SU-DHL-6 (cell line): ENCODE measurements at regions not wholly inside any gene's neighbourhood (a gene's known extent, or its start where the extent isn't known, plus 50 kb on each side); places are given as distances from the start of the nearest gene placed in this dataset.

Experiments
- H2AFZ ChIP-seq: fragments of 200-600 bp; sonication (generic); 2 replicates; pipeline ENCODE4 v1.6.1; 2014; ENCODE audit warnings: low read depth, mild to moderate bottlenecking, moderate library complexity, mixed read lengths, antibody characterized with exemption, low read length; ENCODE audit not compliant: severe bottlenecking
- H3F3A ChIP-seq: fragments of 200-600 bp; shearing (Covaris generic); 2 replicates; pipeline ENCODE4 v1.6.0; 2016; ENCODE audit warnings: antibody characterized with exemption, mild to moderate bottlenecking; ENCODE audit not compliant: insufficient read depth
- H3K27ac ChIP-seq: fragments of 200-600 bp; sonication (generic); 2 replicates; pipeline ENCODE4 v1.5.1; 2016; ENCODE audit warnings: low read depth, mild to moderate bottlenecking, low read length, moderate library complexity, mixed read lengths
- H3K27me3 ChIP-seq: fragments of 200-600 bp; sonication (generic), shearing (Covaris generic); 2 replicates; pipeline ENCODE4 v1.6.0; 2014; ENCODE audit warnings: mild to moderate bottlenecking, low read length
- H3K36me3 ChIP-seq: fragments of 200-600 bp; sonication (generic); 2 replicates; pipeline ENCODE4 v1.6.1; 2014; ENCODE audit warnings: mild to moderate bottlenecking, low read length, mixed read lengths
- H3K4me2 ChIP-seq: fragments of 300-600, 200-600 bp; shearing (Covaris generic), sonication (generic); 2 replicates; pipeline ENCODE4 v1.6.0; 2014; ENCODE audit warnings: low read length, low read depth, mild to moderate bottlenecking; ENCODE audit not compliant: poor library complexity, severe bottlenecking
- H3K4me3 ChIP-seq: fragments of 200-600 bp; sonication (generic); 2 replicates; pipeline ENCODE4 v1.5.1; 2014; ENCODE audit warnings: antibody characterized with exemption, low read length, mild to moderate bottlenecking, mixed read lengths; ENCODE audit not compliant: insufficient read depth, poor library complexity, severe bottlenecking
- H3K79me2 ChIP-seq: fragments of 200-600 bp; sonication (generic); 2 replicates; pipeline ENCODE4 v1.6.1; 2014; ENCODE audit warnings: mild to moderate bottlenecking, low read length, moderate library complexity; ENCODE audit not compliant: insufficient read depth
- H3K9ac ChIP-seq: fragments of 200-600 bp; sonication (generic); 2 replicates; pipeline ENCODE4 v1.7.0; 2014; ENCODE audit warnings: mild to moderate bottlenecking, low read length
- H3K9me2 ChIP-seq: fragments of 200-600 bp; sonication (generic); replicated peaks from 2 replicates; pipeline ENCODE4 v1.6.1; 2014; ENCODE audit warnings: low read length; ENCODE audit not compliant: insufficient read depth
- H3K9me3 ChIP-seq: fragments of 200-600 bp; sonication (generic); 2 replicates; pipeline ENCODE4 v1.6.1; 2014; ENCODE audit warnings: low read length, mixed read lengths; ENCODE audit not compliant: insufficient read depth
- H4K20me1 ChIP-seq: fragments of 200-600 bp; sonication (generic); 2 replicates; pipeline ENCODE4 v1.6.1; 2014; ENCODE audit warnings: low read depth, mild to moderate bottlenecking, antibody characterized with exemption, low read length, moderate library complexity, mixed read lengths
- EZH2phosphoT487 ChIP-seq: fragments of 200-600 bp; sonication (generic), shearing (Covaris generic); conservative IDR thresholded peaks from 2 replicates; pipeline ENCODE4 v1.6.1; 2018; ENCODE audit warnings: mild to moderate bottlenecking, antibody characterized with exemption, low read length, moderate library complexity, mixed read lengths
- TF ChIP-seq, protein P1 (sequence below): fragments of 200-600 bp; sonication (generic); IDR thresholded peaks from one replicate; pipeline ENCODE4 v1.5.1; 2017; ENCODE audit warnings: antibody characterized with exemption, mild to moderate bottlenecking, low read length, moderate library complexity; ENCODE audit not compliant: insufficient read depth, poor library complexity, severe bottlenecking

DNA sequence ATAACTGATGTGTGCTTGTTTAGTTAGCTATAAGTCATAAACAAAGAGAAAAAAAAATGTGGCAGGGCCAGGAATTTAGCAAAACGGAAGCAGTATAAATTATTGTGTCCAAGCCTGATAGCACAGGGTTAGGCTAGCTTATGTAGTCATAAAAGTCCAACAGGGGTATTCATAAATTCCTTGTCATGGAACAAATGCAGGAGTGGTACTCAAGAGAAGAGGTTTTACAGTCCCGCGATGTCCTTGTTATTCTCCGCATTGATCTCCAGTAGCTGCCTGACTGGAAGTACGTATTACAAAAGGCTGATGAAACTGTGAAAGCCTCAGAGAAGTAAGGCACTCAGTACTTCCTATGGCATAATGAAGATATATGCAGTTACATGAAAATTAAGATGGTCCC is 336.9 kb upstream of the TRAM1L1 start:
- Histone ChIP-seq H3K79me2 (no peaks in the 10 kb centered on the region), H3K36me3 (no peaks in the 10 kb centered on the region), H2AFZ (no peak overlapping the region), H3K4me3 (no peak overlapping the region), H3K27ac (no peak overlapping the region), H4K20me1 (no peaks in the 10 kb centered on the region), H3F3A (no peaks in the 10 kb centered on the region), H3K9ac (no peak overlapping the region), H3K27me3 (no peaks in the 10 kb centered on the region), H3K4me2 (no peak overlapping the region), H3K9me3 (no peaks in the 10 kb centered on the region), H3K9me2 (no peaks in the 10 kb centered on the region)
- TF ChIP-seq, protein P1, sequence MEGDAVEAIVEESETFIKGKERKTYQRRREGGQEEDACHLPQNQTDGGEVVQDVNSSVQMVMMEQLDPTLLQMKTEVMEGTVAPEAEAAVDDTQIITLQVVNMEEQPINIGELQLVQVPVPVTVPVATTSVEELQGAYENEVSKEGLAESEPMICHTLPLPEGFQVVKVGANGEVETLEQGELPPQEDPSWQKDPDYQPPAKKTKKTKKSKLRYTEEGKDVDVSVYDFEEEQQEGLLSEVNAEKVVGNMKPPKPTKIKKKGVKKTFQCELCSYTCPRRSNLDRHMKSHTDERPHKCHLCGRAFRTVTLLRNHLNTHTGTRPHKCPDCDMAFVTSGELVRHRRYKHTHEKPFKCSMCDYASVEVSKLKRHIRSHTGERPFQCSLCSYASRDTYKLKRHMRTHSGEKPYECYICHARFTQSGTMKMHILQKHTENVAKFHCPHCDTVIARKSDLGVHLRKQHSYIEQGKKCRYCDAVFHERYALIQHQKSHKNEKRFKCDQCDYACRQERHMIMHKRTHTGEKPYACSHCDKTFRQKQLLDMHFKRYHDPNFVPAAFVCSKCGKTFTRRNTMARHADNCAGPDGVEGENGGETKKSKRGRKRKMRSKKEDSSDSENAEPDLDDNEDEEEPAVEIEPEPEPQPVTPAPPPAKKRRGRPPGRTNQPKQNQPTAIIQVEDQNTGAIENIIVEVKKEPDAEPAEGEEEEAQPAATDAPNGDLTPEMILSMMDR: no peak
- no peak for TF ChIP-seq EZH2phosphoT487

DNA sequence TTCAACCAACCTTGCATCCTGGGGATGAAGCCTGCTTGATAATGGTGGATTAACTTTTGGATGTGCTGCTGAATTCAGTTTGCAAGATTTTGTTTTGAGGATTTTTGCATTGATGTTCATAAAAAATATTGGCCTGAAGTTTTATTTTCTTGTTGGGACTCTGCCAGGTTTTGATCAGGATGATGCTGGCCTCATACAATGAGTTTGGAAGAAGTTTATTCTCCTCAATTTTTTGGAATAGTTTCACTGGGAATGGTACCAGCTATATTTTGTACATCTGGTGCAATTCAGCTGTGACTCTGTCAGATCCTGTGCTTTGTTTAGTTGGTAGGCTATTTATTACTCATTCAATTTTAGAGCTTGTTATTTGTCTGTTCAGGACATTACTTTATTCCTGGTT is 340.3 kb upstream of the TRAM1L1 start:
- Histone ChIP-seq H4K20me1 (no peaks in the 10 kb centered on the region), H3K4me2 (no peak overlapping the region), H3K36me3 (no peaks in the 10 kb centered on the region), H3K9me3 (no peaks in the 10 kb centered on the region), H3K9me2 (no peaks in the 10 kb centered on the region), H3K79me2 (no peaks in the 10 kb centered on the region), H2AFZ (no peak overlapping the region), H3K4me3 (no peak overlapping the region), H3F3A (no peaks in the 10 kb centered on the region), H3K27ac (no peak overlapping the region), H3K27me3 (no peaks in the 10 kb centered on the region), H3K9ac (no peak overlapping the region)
- TF ChIP-seq EZH2phosphoT487: no peak
- TF ChIP-seq, protein P1: no peak

DNA sequence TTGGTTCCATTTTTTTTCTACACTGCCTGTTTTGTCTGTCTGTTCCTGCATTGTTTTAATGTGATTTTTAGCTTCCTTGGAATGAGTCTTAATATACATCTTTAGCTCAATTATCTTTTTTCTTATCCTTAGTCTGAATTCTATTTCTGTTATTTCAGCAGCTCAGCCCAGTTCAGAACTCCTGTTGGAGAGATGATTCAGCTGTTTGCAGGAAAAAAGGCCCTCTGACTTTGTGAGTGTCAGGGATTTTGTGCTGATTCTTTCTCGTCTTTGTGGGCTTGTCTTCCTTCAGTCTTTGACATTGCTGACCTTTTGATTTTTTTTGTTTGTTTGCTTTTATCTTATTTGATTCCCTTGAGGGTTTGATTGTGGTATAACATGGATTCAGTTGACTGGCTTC is 343.2 kb upstream of the TRAM1L1 start:
- H3K4me3 ChIP-seq: no peak overlapping the region
- no peaks in the 10 kb centered on the region for H3K36me3 ChIP-seq
- H3F3A ChIP-seq: no peaks in the 10 kb centered on the region
- H3K9me3 ChIP-seq: no peaks in the 10 kb centered on the region
- H3K4me2 ChIP-seq: no peak overlapping the region
- no peak overlapping the region for H3K9ac ChIP-seq
- H3K9me2 ChIP-seq: no peaks in the 10 kb centered on the region
- H3K27ac ChIP-seq: no peak overlapping the region
- no peaks in the 10 kb centered on the region for H3K27me3 ChIP-seq
- no peak overlapping the region for H2AFZ ChIP-seq
- no peaks in the 10 kb centered on the region for H4K20me1 ChIP-seq
- TF ChIP-seq, protein P1: no peak
- H3K79me2 ChIP-seq: no peaks in the 10 kb centered on the region

DNA sequence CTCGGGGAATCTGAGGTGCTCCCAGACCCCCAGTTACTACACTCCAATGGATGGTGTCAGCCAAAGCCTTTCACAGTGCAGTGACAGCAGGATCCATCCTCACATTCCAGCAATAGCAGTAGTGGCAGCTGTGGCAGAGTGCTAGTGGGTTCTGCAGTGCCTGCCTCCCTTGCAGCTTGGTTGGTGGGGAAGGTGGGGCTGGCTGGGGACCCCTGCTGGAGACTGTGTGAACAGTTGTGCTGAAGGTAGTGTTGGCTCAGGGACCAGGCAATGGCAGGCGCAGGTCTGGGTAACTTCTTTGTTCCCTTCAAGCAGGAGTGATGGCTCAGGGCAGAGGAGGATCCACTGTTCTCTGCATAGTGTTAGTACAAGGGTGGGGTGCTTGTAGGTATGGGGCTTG is 343.7 kb upstream of the TRAM1L1 start:
- Histone ChIP-seq H3K27ac (no peak overlapping the region), H3K9me3 (no peaks in the 10 kb centered on the region), H3K4me2 (no peak overlapping the region), H3K9ac (no peak overlapping the region), H3K4me3 (no peak overlapping the region), H3K27me3 (no peaks in the 10 kb centered on the region), H3K79me2 (no peaks in the 10 kb centered on the region), H2AFZ (no peak overlapping the region), H3K9me2 (no peaks in the 10 kb centered on the region), H3K36me3 (no peaks in the 10 kb centered on the region), H4K20me1 (no peaks in the 10 kb centered on the region), H3F3A (no peaks in the 10 kb centered on the region)
- TF ChIP-seq, protein P1: no peak
- no peak for TF ChIP-seq EZH2phosphoT487
